ENCODE measurements at regions not wholly inside any gene's neighbourhood (a gene's known extent, or its start where the extent isn't known, plus 50 kb on each side); places are given as distances from the start of the nearest gene placed in this dataset.

DNA sequence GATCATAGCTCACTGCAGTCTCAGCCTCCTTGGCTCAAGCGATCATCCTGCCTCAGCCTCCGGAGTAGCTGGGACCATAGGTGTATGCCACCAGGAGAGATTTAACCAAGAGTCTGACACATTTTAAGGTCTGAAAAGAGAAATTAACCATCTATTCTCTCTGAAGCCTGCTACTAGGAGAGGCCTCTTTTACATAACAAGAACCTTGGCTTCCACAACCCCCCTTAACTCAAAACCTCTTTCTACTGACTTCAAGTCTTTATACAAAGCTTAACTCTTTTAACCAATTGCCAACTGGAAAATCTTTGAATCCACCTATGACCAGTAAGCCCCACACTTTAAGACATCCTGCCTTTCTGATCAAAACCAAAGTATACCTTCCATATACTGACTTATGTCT is 279.9 kb upstream of the CELF4 start:
- Histone ChIP-seq H3K4me3 (replicated peaks in 1 of 3; ENCODE audit: insufficient read depth in 1 of 3, low read depth in 1 of 3, low read length in 3 of 3) (no peak overlapping the region), H3K27me3 (ENCODE audit: control insufficient read depth in 2 of 2, insufficient read depth in 2 of 2, low read length in 2 of 2) (no peaks in the 10 kb centered on the region), H3K9me1 (replicated peaks; ENCODE audit: control insufficient read depth, extremely low read depth, insufficient read depth, low read length) (no peaks in the 10 kb centered on the region), H3K9me3 (replicated peaks; ENCODE audit: control insufficient read depth, insufficient read depth, low read length) (peaks cover 2% of the 10 kb centered on the region), H3K27ac (ENCODE audit: insufficient read depth, low read depth, low read length) (no peak overlapping the region), H4K20me1 (replicated peaks; ENCODE audit: control insufficient read depth, extremely low read depth, insufficient read depth, low read length) (no peaks in the 10 kb centered on the region), H3K9ac (replicated peaks; ENCODE audit: extremely low read depth, insufficient read depth, low read length) (no peak overlapping the region), H2AFZ (ENCODE audit: low read depth, low read length) (no peak overlapping the region), H3K79me2 (ENCODE audit: control insufficient read depth, insufficient read depth, low read length) (no peaks in the 10 kb centered on the region), H3K4me2 (ENCODE audit: insufficient read depth, low read length) (no peak overlapping the region), H3K4me1 (ENCODE audit: control insufficient read depth, extremely low read depth, insufficient read depth, low read length) (no peaks in the 10 kb centered on the region), H3K36me3 (ENCODE audit: control insufficient read depth in 2 of 2, extremely low read depth in 1 of 2, insufficient read depth in 2 of 2, low read length in 2 of 2) (no peaks in the 10 kb centered on the region)
- CTCF ChIA-PET = no interaction called here
- dilution Hi-C loops (cut with MboI; ENCODE audit: extremely low pct_ligation_motif_present, low sequenced_read_pairs) (no loop called here), intact Hi-C loops (cut with micrococcal nuclease) (no loop called here)
- no TSS peak for BruUV-seq (replicated peaks)
- TF ChIP-seq, protein P1, sequence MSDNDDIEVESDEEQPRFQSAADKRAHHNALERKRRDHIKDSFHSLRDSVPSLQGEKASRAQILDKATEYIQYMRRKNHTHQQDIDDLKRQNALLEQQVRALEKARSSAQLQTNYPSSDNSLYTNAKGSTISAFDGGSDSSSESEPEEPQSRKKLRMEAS (IDR thresholded peaks at IDR 0.05; ENCODE audit: insufficient read depth, insufficient read length) = no peak
- TF ChIP-seq EZH2 (IDR thresholded peaks at IDR 0.05; ENCODE audit: borderline replicate concordance, low read depth, low read length, severe bottlenecking) = no peak
- TF ChIP-seq POLR2A (IDR thresholded peaks at IDR 0.05; ENCODE audit: low read depth, low read length) = no peak
- no peak for TF ChIP-seq POLR2AphosphoS5 (IDR thresholded peaks at IDR 0.05; ENCODE audit: insufficient read depth, low read depth, low read length)
- TF ChIP-seq MYC (IDR thresholded peaks at IDR 0.05; ENCODE audit: low read depth, low read length) = no peak
- TF ChIP-seq, protein P2, sequence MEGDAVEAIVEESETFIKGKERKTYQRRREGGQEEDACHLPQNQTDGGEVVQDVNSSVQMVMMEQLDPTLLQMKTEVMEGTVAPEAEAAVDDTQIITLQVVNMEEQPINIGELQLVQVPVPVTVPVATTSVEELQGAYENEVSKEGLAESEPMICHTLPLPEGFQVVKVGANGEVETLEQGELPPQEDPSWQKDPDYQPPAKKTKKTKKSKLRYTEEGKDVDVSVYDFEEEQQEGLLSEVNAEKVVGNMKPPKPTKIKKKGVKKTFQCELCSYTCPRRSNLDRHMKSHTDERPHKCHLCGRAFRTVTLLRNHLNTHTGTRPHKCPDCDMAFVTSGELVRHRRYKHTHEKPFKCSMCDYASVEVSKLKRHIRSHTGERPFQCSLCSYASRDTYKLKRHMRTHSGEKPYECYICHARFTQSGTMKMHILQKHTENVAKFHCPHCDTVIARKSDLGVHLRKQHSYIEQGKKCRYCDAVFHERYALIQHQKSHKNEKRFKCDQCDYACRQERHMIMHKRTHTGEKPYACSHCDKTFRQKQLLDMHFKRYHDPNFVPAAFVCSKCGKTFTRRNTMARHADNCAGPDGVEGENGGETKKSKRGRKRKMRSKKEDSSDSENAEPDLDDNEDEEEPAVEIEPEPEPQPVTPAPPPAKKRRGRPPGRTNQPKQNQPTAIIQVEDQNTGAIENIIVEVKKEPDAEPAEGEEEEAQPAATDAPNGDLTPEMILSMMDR (IDR thresholded peaks at IDR 0.05; ENCODE audit: extremely low read depth in 1 of 2, insufficient read depth in 1 of 2, low read depth in 1 of 2, low read length in 2 of 2) = no peak
- no peak for TF ChIP-seq FOS (IDR thresholded peaks at IDR 0.05; ENCODE audit: borderline replicate concordance, insufficient read depth, low read length)
- TF ChIP-seq GATA2 (IDR thresholded peaks at IDR 0.05; ENCODE audit: insufficient read depth, insufficient read length, low read depth, low read length) = no peak
- no peak for TF ChIP-seq JUN (IDR thresholded peaks at IDR 0.05; ENCODE audit: borderline replicate concordance, insufficient read depth, insufficient read length, low read depth)
- no peak for DNase-seq (ENCODE audit: low read depth, low spot score)
- no peak for FAIRE-seq
- POLR2A ChIA-PET = no interaction called here

Data from endothelial cell of umbilical vein (primary cell).